HepG2 (cell line): ENCODE measurements at regions not wholly inside any gene's neighbourhood (a gene's known extent, or its start where the extent isn't known, plus 50 kb on each side); places are given as distances from the start of the nearest gene placed in this dataset.

Source experiments
- ATAC-seq: fragments of 200-7000 bp; cut with Tn5 transposase; 3 replicates; pipeline ENCODE4 v1.9.1; 2020; ENCODE audit warnings: mild to moderate bottlenecking, moderate library complexity
- BruUV-seq: library from RNA; stranded (reverse); fragments of 400-500 nt; replicated peaks from 2 replicates; lab custom pipeline; 2021; lab: Mats Ljungman, UMichigan
- CTCF ChIA-PET: fragments of 300-600 bp; formaldehyde crosslinking; extraction: SDS; loops from one replicate; lab custom pipeline; 2021; ENCODE audit warnings: low total read pairs, inconsistent platforms, low intra/inter-chr PET ratio; lab: Yijun Ruan, JAX
- POLR2A ChIA-PET: fragments of 350-600 bp; sonication (Branson Sonifier 250); formaldehyde crosslinking; loops from one replicate; lab custom pipeline; 2020; ENCODE audit warnings: antibody characterized with exemption, inconsistent platforms; lab: Yijun Ruan, JAX
- DNase-seq: peaks from one replicate; pipeline ENCODE4 v3.0.0-alpha.2; 2015; ENCODE audit warnings: low spot score
- FAIRE-seq: peaks from 3 replicates; lab custom pipeline; 2011; peaks lifted over from hg19 to GRCh38; lab: Jason Lieb, UNC
- H2AFZ ChIP-seq: one replicate; pipeline ENCODE4 v1.6.1; 2011; ENCODE audit warnings: low read length, inconsistent platforms
- H3K27ac ChIP-seq: fragments of 300-600 bp; 3 replicates; pipeline ENCODE4 v1.8.0; 2011; ENCODE audit warnings: mixed run types, mild to moderate bottlenecking, mixed read lengths, low read length, inconsistent platforms; ENCODE audit not compliant: insufficient read depth; ENCODE audit errors: extremely low read length
- H3K27me3 ChIP-seq, 2 experiments: fragments of 200-600 bp in 1 of 2; 2 replicates in 1 of 2; 3 replicates in 1 of 2; pipeline versions ENCODE4 v1.6.0 to v1.8.0; 2011; ENCODE audit warnings: low read length in 2 of 2, mild to moderate bottlenecking in 2 of 2, moderate library complexity in 2 of 2, inconsistent platforms in 1 of 2; ENCODE audit not compliant: insufficient read depth in 2 of 2, control insufficient read depth in 1 of 2
- H3K36me3 ChIP-seq, 2 experiments: fragments of 200-600 bp in 1 of 2; replicated peaks in 1 of 2; 2 replicates in 1 of 2; 3 replicates in 1 of 2; pipeline versions ENCODE4 v1.5.1 to v1.8.0; 2011; ENCODE audit warnings: low read length in 2 of 2, inconsistent platforms in 1 of 2; ENCODE audit not compliant: insufficient read depth in 2 of 2, control insufficient read depth in 1 of 2
- H3K4me1 ChIP-seq: 2 replicates; pipeline ENCODE4 v1.5.1; 2012; ENCODE audit warnings: low read length, inconsistent platforms; ENCODE audit not compliant: insufficient read depth
- H3K4me2 ChIP-seq: 2 replicates; pipeline ENCODE4 v1.6.0; 2011; ENCODE audit warnings: low read depth, low read length, inconsistent platforms
- H3K4me3 ChIP-seq, 3 experiments: fragments of 200-600 bp in 1 of 3; sonication (generic), shearing (Covaris generic) in 1 of 3; replicated peaks in 1 of 3; 2 replicates each; pipeline ENCODE4 v1.5.1; 2011 to 2016; ENCODE audit warnings: low read length in 3 of 3, inconsistent platforms in 2 of 3, low read depth in 2 of 3, mild to moderate bottlenecking in 2 of 3, control low read depth in 1 of 3, mixed read lengths in 1 of 3; ENCODE audit not compliant: insufficient read depth in 1 of 3
- H3K79me2 ChIP-seq: one replicate; pipeline ENCODE4 v1.6.1; 2011; ENCODE audit warnings: low read length, inconsistent platforms; ENCODE audit not compliant: insufficient read depth
- H3K9ac ChIP-seq: 2 replicates; pipeline ENCODE4 v1.6.0; 2011; ENCODE audit warnings: mild to moderate bottlenecking, low read depth, low read length, inconsistent platforms; ENCODE audit not compliant: insufficient read depth
- H3K9me3 ChIP-seq: 2 replicates; pipeline ENCODE4 v1.5.1; 2012; ENCODE audit warnings: mild to moderate bottlenecking, low read length
- H4K20me1 ChIP-seq: 2 replicates; pipeline ENCODE4 v1.6.0; 2011; ENCODE audit warnings: inconsistent platforms, mild to moderate bottlenecking, low read length, moderate library complexity; ENCODE audit not compliant: insufficient read depth
- ERF ChIP-seq: IDR thresholded peaks from 2 replicates; pipeline ENCODE4 v1.6.1; 2018; ENCODE audit warnings: missing biosample characterization, missing genetic modification reagents
- FOXM1 ChIP-seq: sonication (generic); formaldehyde crosslinking; IDR thresholded peaks from 2 replicates; pipeline ENCODE4 v1.5.0; 2020; ENCODE audit warnings: missing genetic modification reagents
- NFE2L1 ChIP-seq: sonication (generic); formaldehyde crosslinking; IDR thresholded peaks from 2 replicates; pipeline ENCODE4 v1.4.0; 2020; ENCODE audit warnings: missing genetic modification reagents, mild to moderate bottlenecking, borderline replicate concordance
- RAD51 ChIP-seq: fragments of 450-650 bp; IDR thresholded peaks from 2 replicates; pipeline ENCODE4 v1.6.1; 2016; ENCODE audit warnings: borderline replicate concordance
- SIX4 ChIP-seq: sonication (generic); formaldehyde crosslinking; IDR thresholded peaks from 2 replicates; pipeline ENCODE4 v1.4.0; 2020; ENCODE audit warnings: missing genetic modification reagents
- SMAD3 ChIP-seq: sonication (generic); formaldehyde crosslinking; IDR thresholded peaks from 2 replicates; pipeline ENCODE4 v1.4.0; 2020; ENCODE audit warnings: missing genetic modification reagents
- TP53 ChIP-seq: sonication (generic); formaldehyde crosslinking; conservative IDR thresholded peaks from 2 replicates; pipeline ENCODE4 v1.4.0; 2020; ENCODE audit warnings: missing genetic modification reagents
- ZNF598 ChIP-seq: sonication (generic); formaldehyde crosslinking; IDR thresholded peaks from 2 replicates; pipeline ENCODE4 v1.5.1; 2020; ENCODE audit warnings: mild to moderate bottlenecking, missing genetic modification reagents, borderline replicate concordance
- WGBS: methylation state at CpG from one replicate; pipeline ENCODE4 v1.1.6; 2017; ENCODE audit warnings: low lambda C conversion rate; 5-methylcytosine and 5-hydroxymethylcytosine counted together
- in situ Hi-C: cut with HindIII; loops from 2 replicates; pipeline ENCODE4 v1.10.0; 2017; ENCODE audit warnings: low pct_unique_long_range_greater_than_20kb; ENCODE audit not compliant: extremely low pct_ligation_motif_present
- intact Hi-C: fragments of 100-400 bp; cut with micrococcal nuclease; formaldehyde crosslinking; loops from one replicate; pipeline ENCODE4 v1.10.0; 2022; ENCODE audit not compliant: unreplicated experiment
- TF ChIP-seq, protein P1 (sequence below): sonication (generic); formaldehyde crosslinking; IDR thresholded peaks from 2 replicates; pipeline ENCODE4 v1.9.0; 2021; ENCODE audit warnings: missing genetic modification reagents, mild to moderate bottlenecking, borderline replicate concordance

DNA sequence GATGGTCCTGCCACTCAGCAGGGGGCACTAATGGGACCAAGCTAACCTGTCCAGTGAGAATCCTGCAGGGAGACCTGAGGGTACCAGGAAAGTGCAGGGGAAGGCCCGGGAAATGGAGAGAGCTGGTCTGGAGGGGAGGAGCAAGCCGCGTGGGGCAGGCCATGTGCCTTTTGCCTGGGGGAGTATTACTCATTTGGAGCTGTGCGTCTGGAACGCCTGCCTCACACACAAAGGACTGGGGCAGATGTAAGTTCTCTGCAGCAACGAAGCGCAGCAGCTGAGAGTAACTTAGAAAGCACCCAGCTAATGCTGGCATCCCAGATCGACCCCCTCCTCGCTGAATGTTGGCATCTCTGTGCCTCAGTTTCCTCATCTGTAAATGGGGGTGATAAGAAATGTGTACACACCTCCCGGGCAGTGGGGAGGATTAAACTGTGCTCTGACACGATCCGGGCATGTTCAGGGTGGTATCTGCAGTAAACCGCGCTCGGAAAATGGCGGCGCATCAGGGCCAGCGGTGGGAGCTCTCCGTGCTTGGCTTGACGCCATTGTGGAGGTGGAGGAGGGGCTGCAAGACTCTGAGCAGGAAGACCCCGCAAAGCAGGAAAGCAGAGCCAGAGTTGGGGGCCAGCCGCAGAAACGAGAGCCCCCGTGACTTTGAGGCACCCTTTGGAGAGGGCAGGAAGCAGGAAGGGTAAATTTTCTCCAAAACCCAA, 212.5 kb downstream of the NPHP4 start:
- no peaks in the 10 kb centered on the region for H3K4me1 ChIP-seq
- H3K36me3 ChIP-seq: no peaks in the 10 kb centered on the region
- ChIA-PET POLR2A (no interaction called here), CTCF (no interaction called here)
- no peak for TF ChIP-seq SMAD3 (CRISPR knock-in tag)
- TF ChIP-seq FOXM1: no peak
- TF ChIP-seq, protein P1, sequence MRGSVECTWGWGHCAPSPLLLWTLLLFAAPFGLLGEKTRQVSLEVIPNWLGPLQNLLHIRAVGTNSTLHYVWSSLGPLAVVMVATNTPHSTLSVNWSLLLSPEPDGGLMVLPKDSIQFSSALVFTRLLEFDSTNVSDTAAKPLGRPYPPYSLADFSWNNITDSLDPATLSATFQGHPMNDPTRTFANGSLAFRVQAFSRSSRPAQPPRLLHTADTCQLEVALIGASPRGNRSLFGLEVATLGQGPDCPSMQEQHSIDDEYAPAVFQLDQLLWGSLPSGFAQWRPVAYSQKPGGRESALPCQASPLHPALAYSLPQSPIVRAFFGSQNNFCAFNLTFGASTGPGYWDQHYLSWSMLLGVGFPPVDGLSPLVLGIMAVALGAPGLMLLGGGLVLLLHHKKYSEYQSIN (CRISPR knock-in tag): no peak
- TF ChIP-seq NFE2L1: no peak
- TF ChIP-seq ERF (CRISPR knock-in tag): no peak
- TF ChIP-seq ZNF598: no peak
- TF ChIP-seq SIX4 (CRISPR knock-in tag): no peak
- TF ChIP-seq RAD51: no peak
- no peak for TF ChIP-seq TP53
- ATAC-seq: no peak
- no peaks in the 10 kb centered on the region for H3K79me2 ChIP-seq
- WGBS: 56% methylated on average over 19 of the region's 24 CpGs
- intact Hi-C loops (no loop called here), in situ Hi-C loops (no loop called here)
- FAIRE-seq: no peak
- BruUV-seq: no TSS peak
- no peak overlapping the region for H3K9ac ChIP-seq
- no peak overlapping the region for H3K4me2 ChIP-seq
- peaks cover 0 to 21% of the 10 kb centered on the region in 2 experiments for H3K27me3 ChIP-seq
- H3K4me3 ChIP-seq: no peak overlapping the region
- H3K9me3 ChIP-seq: no peaks in the 10 kb centered on the region
- H2AFZ ChIP-seq: no peak overlapping the region
- H3K27ac ChIP-seq: no peak overlapping the region
- DNase-seq: no peak
- no peaks in the 10 kb centered on the region for H4K20me1 ChIP-seq
